OCI-LY7 (cell line): ENCODE measurements at regions not wholly inside any gene's neighbourhood (a gene's known extent, or its start where the extent isn't known, plus 50 kb on each side); places are given as distances from the start of the nearest gene placed in this dataset. TPM values are rescaled to one million over a fixed set of nuclear protein-coding genes. Genes with fewer than 3 reads are reported as not detected.

Experiments used
- BruUV-seq: library from RNA; stranded (reverse); fragments of 400-500 nt; replicated peaks from 2 replicates; lab custom pipeline; 2021; lab: Mats Ljungman, UMichigan
- CTCF ChIA-PET: fragments of 300-600 bp; sonication (Branson Sonifier 250); formaldehyde crosslinking; loops from one replicate; lab custom pipeline; 2022; ENCODE audit warnings: antibody characterized with exemption; ENCODE audit not compliant: unreplicated experiment; lab: Charles Lee
- POLR2A ChIA-PET: fragments of 300-600 bp; sonication (Branson Sonifier 250); formaldehyde crosslinking; loops from one replicate; lab custom pipeline; 2022; ENCODE audit warnings: antibody characterized with exemption; lab: Charles Lee
- DNase-seq: peaks from one replicate; pipeline ENCODE4 v3.0.0-alpha.2; 2015; ENCODE audit warnings: low spot score
- H2AFZ ChIP-seq: fragments of 200-600 bp; sonication (generic), shearing (Covaris generic); 2 replicates; pipeline ENCODE4 v1.6.1; 2014; ENCODE audit warnings: mild to moderate bottlenecking, antibody characterized with exemption, low read length, moderate library complexity
- H3K27ac ChIP-seq: fragments of 200-600 bp; sonication (generic); 2 replicates; pipeline ENCODE4 v1.5.1; 2014; ENCODE audit warnings: mixed run types, low read depth, mild to moderate bottlenecking, moderate library complexity, low read length, inconsistent platforms; ENCODE audit not compliant: poor library complexity, severe bottlenecking
- H3K36me3 ChIP-seq: fragments of 200-600 bp; sonication (generic); 2 replicates; pipeline ENCODE4 v1.6.1; 2014; ENCODE audit warnings: mild to moderate bottlenecking, antibody characterized with exemption, low read length, moderate library complexity, mixed read lengths; ENCODE audit not compliant: insufficient read depth
- H3K4me1 ChIP-seq: fragments of 200-600 bp; sonication (generic); 2 replicates; pipeline ENCODE4 v1.5.1; 2014; ENCODE audit warnings: mild to moderate bottlenecking, low read length; ENCODE audit not compliant: insufficient read depth, poor library complexity, severe bottlenecking
- H3K4me2 ChIP-seq: fragments of 200-600 bp; sonication (generic); 2 replicates; pipeline ENCODE4 v1.6.1; 2014; ENCODE audit warnings: mild to moderate bottlenecking, low read length
- H3K4me3 ChIP-seq: fragments of 200-600 bp; sonication (generic); 2 replicates; pipeline ENCODE4 v1.5.1; 2014; ENCODE audit warnings: mild to moderate bottlenecking, low read depth, low read length; ENCODE audit not compliant: poor library complexity, severe bottlenecking
- H3K79me2 ChIP-seq: fragments of 200-600 bp; sonication (generic); 2 replicates; pipeline ENCODE4 v1.6.1; 2016; ENCODE audit warnings: low read depth, mild to moderate bottlenecking, low read length, moderate library complexity, mixed read lengths; ENCODE audit not compliant: insufficient read depth
- H3K9me2 ChIP-seq: fragments of 200-600 bp; sonication (generic); 2 replicates; pipeline ENCODE4 v1.6.1; 2016; ENCODE audit warnings: mild to moderate bottlenecking, low read length, mixed read lengths; ENCODE audit not compliant: insufficient read depth
- H3K9me3 ChIP-seq: fragments of 200-600 bp; sonication (generic); 2 replicates; pipeline ENCODE4 v1.6.1; 2014; ENCODE audit warnings: mild to moderate bottlenecking, mixed run types, low read length, mixed read lengths
- H4K20me1 ChIP-seq: fragments of 200-600 bp; sonication (generic); 2 replicates; pipeline ENCODE4 v1.6.1; 2014; ENCODE audit warnings: mild to moderate bottlenecking, antibody characterized with exemption, low read length, moderate library complexity, mixed read lengths; ENCODE audit not compliant: insufficient read depth
- CTCF ChIP-seq: fragments of 200-600 bp; sonication (generic); conservative IDR thresholded peaks from 2 replicates; pipeline ENCODE4 v1.5.1; 2014; ENCODE audit warnings: mild to moderate bottlenecking, antibody characterized with exemption, low read length, moderate library complexity, mixed read lengths
- EZH2phosphoT487 ChIP-seq: fragments of 200-600 bp; sonication (generic); IDR thresholded peaks from 2 replicates; pipeline ENCODE4 v1.6.1; 2018; ENCODE audit warnings: low read depth, borderline replicate concordance, mild to moderate bottlenecking, mixed run types, antibody characterized with exemption, low read length, moderate library complexity, mixed read lengths
- intact Hi-C: fragments of 100-400 bp; cut with micrococcal nuclease; formaldehyde crosslinking; loops from one replicate; pipeline ENCODE4 v1.10.0; 2022; ENCODE audit not compliant: unreplicated experiment
- small RNA-seq: library from RNA; depleted of rRNA; stranded (forward); fragments of <200 nt; gene quantifications from one replicate; pipeline ENCODE3, GENCODE V24; 2014

- Histone ChIP-seq H3K36me3 (no peaks in the 10 kb centered on the region), H3K27ac (no peak overlapping the region), H3K4me3 (no peak overlapping the region), H4K20me1 (no peaks in the 10 kb centered on the region), H3K9me3 (no peaks in the 10 kb centered on the region), H3K79me2 (no peaks in the 10 kb centered on the region), H3K4me2 (no peak overlapping the region), H3K4me1 (no peaks in the 10 kb centered on the region), H3K9me2 (no peaks in the 10 kb centered on the region), H2AFZ (no peak overlapping the region)
- intact Hi-C loops, result no loop called here
- TF ChIP-seq EZH2phosphoT487 (no peak), CTCF (no peak)
- POLR2A ChIA-PET, result interaction anchor here (1.5 kb wide), 1 partner anchor 78 kb away, joined by 3 read pairs; no protein-coding TSS in a partner anchor
- CTCF ChIA-PET, result no interaction called here
- no peak for DNase-seq
- BruUV-seq, result no TSS peak
Observed at GRCh38 chrY:21459648-21460047, 51.5 kb upstream of the RBMY1B start.

Small RNA genes in the stretch of these regions (small RNA-seq; reads per million reads assigned to genes)
- gene AC010086.2, result not detected
